HG03342 (cell line): ENCODE measurements at regions not wholly inside any gene's neighbourhood (a gene's known extent, or its start where the extent isn't known, plus 50 kb on each side); places are given as distances from the start of the nearest gene placed in this dataset.
"Not testable (repeated sequence)": the region's sequence is repeated elsewhere in the genome, so short reads cannot be mapped to it uniquely, and the experiment has no call there.

Experiments used
- ATAC-seq: cut with Tn5 transposase; IDR thresholded peaks from one replicate; pipeline ENCODE4 v1.9.1; 2021; ENCODE audit warnings: mild to moderate bottlenecking, moderate library complexity; ENCODE audit not compliant: unreplicated experiment

GRCh38 chr6:19562468-19562867 lies 274.7 kb upstream of the ID4 start:
- no peak for ATAC-seq

DNA sequence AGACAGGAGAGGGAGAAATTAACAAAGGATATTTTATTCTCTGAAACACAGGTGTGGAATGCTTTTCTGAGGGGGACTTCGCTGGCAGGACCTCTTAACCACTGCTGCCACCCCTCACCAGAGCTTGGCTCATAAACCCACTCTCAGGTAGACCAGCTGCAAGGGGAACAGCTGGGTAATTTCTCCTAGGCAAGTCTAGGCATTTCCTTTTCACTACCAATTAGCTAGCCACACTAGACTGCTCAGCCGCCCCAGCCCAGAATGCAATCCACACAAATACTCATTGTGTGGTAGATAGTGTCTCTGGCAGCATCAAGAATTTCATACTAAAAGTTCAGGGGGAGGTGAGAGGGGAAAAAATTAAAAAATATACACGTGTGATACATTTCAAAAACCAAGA lies 267.6 kb upstream of the ID4 start:
- no peak for ATAC-seq

DNA sequence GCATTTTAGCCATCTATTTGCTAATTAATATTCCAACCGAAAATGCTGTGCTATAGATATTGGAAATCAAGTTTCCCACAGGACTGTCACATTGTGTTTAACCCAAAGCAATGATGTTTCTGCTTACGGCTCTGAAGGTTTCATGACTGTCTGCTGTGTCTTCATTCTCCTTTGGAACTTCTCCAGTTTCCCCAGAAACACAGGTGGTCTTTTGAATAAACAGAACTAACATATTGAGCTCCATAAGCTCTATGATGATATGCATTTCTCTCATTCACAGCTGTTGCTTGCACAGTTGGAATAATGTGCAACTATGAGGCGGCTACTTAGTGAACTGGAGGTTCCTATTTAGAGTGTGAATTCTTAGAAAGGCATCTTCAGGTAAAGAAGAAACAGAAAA lies 266.0 kb upstream of the ID4 start:
- no peak for ATAC-seq

DNA sequence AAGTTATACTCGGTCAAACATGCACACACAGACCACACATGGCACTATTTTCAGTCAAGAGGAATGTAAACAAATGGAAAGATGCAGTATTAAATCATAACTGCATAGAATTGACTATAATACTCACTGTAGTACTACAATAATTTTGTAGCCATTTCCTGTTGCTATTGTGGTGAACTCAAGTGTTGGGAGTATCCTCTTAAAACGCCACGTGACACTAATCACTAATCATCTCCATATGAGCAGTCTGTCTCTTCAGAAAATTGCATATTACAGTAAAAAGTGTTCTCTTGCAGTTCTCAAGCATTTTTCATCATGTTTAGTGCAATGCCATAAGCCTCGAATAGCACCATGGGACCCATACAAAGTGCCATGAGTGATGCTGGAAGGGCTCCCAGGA lies 258.7 kb upstream of the ID4 start:
- ATAC-seq = no peak

DNA sequence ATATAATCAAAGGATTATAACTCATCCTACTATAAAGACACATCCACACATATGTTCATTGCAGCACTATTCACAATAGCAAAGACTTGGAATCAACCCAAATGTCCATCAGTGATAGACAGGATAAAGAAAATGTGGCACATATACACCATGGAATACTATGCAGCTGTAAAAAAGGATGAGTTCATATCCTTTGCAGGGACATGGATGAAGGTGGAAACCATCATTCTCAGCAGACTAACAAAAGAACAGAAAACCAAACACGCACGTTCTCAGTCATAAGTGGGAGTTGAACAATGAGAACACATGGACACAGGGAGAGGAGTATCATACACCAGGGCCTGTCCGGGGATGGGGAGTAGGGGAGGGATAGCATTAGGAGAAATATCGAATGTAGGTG lies 253.0 kb upstream of the ID4 start:
- not testable (repeated sequence) for ATAC-seq

- ATAC-seq = no peak
Observed at GRCh38 chr6:19587238-19587942, 249.8 kb upstream of the ID4 start.

GRCh38 chr6:19590501-19591131 lies 246.6 kb upstream of the ID4 start:
- no peak for ATAC-seq

- ATAC-seq = no peak
Observed at GRCh38 chr6:19597809-19598320, 239.3 kb upstream of the ID4 start.

GRCh38 chr6:19599796-19600464 lies 237.2 kb upstream of the ID4 start:
- no peak for ATAC-seq

GRCh38 chr6:19602434-19603013 lies 234.6 kb upstream of the ID4 start:
- ATAC-seq = no peak

DNA sequence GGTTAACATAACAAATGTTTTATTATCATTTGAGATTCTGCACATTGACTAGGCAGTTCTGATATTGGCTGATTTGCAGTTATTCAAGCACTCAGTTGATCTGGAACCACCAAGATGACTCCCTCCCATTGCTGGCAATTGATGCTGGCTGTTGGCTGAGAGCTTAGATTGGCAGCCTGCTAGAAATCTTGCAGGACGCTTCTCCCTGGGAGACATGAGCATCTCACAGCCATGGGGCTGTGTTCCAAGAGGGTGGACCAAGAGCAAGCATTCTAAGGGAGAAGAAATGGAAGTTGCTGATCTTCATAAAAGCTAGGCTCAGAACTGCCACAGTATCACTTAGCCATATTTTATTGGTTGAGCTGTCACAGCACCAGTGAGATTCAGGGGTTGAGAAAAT lies 233.4 kb upstream of the ID4 start:
- no peak for ATAC-seq

GRCh38 chr6:19605624-19606023 lies 231.5 kb upstream of the ID4 start:
- ATAC-seq = no peak

DNA sequence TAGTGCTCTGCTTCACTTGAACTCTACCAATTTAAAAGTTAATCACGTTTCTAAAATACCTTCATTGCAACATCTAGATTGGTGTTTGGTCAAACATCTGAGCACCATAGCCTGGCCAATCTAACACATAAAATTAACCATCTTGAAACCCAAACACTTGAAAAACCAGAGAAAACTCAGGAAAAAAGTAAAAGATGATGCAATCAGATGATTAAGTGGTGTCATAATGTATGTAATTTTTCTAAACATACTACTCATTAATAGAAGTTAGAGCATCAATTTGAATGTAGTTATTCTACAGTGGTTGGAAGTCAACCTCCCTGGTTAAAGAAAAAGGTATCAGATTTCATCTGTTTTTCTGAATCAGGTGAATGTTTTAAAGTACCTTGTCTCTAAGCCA lies 228.6 kb upstream of the ID4 start:
- no peak for ATAC-seq

- ATAC-seq = no peak
Observed at GRCh38 chr6:19609972-19610641, 227.1 kb upstream of the ID4 start.

DNA sequence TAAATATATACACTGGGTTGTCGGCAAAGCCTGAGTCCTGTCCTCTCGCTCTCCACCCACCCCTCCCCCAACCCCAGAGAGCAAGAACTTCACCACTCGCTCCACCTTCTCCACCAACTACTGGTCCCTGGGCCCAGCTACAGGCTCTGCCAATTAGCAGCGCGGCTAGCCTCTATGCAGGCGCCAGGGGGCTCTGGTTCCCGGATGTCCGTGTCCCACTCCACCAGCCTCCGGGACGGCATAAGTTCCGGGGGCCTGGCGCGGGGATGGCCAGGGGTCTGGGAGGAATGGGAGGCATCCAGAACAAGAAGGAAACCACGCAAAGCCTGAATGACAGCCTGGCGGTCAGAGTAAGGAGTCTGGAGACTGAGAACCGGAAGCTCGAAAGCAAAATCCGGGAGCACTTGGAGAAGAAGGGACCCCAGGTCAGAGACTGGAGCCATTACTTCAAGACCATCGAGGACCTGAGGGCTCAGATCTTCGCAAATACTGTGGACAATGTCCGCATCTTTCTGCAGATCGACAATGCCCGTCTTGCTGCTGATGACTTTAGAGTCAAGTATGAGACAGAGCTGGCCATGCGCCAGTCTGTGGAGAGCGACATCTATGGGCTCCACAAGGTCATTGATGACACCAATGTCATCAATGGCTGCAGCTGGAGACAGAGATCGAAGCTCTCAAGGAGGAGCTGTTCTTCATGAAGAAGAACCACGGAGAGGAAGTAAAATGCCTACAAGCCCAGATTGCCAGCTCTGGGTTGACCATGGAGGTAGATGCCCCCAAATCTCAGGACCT lies 224.3 kb upstream of the ID4 start:
- ATAC-seq = not testable (repeated sequence)

DNA sequence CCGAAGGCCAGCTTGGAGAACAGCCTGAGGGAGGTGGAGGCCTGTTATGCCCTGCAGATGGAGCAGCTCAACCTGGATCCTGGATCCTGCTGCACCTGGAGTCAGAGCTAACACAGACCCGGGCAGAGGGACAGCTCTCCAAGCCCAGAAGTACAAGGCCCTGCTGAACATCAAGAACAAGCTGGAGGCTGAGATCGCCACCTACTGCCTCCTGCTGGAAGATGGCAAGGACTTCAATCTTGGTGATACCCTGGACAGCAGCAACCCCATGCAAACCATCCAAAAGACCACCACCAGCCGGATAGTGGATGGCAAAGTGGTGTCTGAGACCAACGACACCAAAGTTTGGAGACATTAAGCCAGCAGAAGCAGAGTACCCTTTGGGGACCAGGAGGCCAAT lies 223.5 kb upstream of the ID4 start:
- ATAC-seq = no peak

GRCh38 chr6:19616022-19616421 lies 221.1 kb upstream of the ID4 start:
- ATAC-seq = no peak

- no peak for ATAC-seq
Observed at GRCh38 chr6:19632230-19632629, 204.9 kb upstream of the ID4 start.

- ATAC-seq = no peak
Observed at GRCh38 chr6:19632786-19633185, 204.4 kb upstream of the ID4 start.

DNA sequence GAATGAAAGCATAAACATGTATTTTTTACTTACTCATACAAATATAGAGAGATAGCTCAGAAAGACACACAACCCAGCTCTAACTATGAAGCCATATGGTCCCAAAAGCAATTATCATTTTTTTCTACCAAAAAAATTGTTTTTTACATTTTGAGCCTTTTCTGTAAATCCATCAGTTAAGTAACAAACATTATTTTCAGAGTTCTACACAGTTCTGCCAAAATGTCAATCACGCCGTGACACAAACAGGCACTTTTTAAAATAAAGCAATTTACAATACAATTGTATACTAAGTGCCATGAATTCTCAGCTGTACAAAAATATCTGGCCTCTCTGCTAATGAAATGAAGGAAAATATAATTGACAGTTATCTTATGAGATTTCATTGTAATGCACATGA lies 201.4 kb upstream of the ID4 start:
- ATAC-seq = no peak
